Endodermal cell (in vitro differentiated cells): ENCODE measurements at regions not wholly inside any gene's neighbourhood (a gene's known extent, or its start where the extent isn't known, plus 50 kb on each side); places are given as distances from the start of the nearest gene placed in this dataset.

Source experiments
- DNase-seq: peaks from one replicate; pipeline ENCODE4 v3.0.0-alpha.2; 2017
- H3K27ac ChIP-seq: 2 replicates; pipeline ENCODE4 v1.5.1; 2013; ENCODE audit warnings: mild to moderate bottlenecking, low read depth, low read length, moderate library complexity
- H3K27me3 ChIP-seq: 2 replicates; pipeline ENCODE4 v1.6.1; 2013; ENCODE audit warnings: mild to moderate bottlenecking, low read length, moderate library complexity; ENCODE audit not compliant: insufficient read depth, control insufficient read depth, poor library complexity, severe bottlenecking
- H3K36me3 ChIP-seq: 2 replicates; pipeline ENCODE4 v1.7.0; 2013; ENCODE audit warnings: mild to moderate bottlenecking, low read length, moderate library complexity; ENCODE audit not compliant: control insufficient read depth, insufficient read depth
- H3K4me1 ChIP-seq: one replicate; pipeline ENCODE4 v1.7.0; 2013; ENCODE audit warnings: low read length; ENCODE audit not compliant: control insufficient read depth, insufficient read depth
- H3K4me3 ChIP-seq: 2 replicates; pipeline ENCODE4 v1.5.1; 2013; ENCODE audit warnings: mild to moderate bottlenecking, low read length, moderate library complexity
- H3K9ac ChIP-seq: 2 replicates; pipeline ENCODE4 v1.6.1; 2013; ENCODE audit warnings: mild to moderate bottlenecking, low read length, moderate library complexity; ENCODE audit not compliant: poor library complexity, severe bottlenecking; ENCODE audit errors: extremely low read depth
- H3K9me3 ChIP-seq: 2 replicates; pipeline ENCODE4 v1.6.1; 2013; ENCODE audit warnings: mild to moderate bottlenecking, low read length, moderate library complexity; ENCODE audit not compliant: control insufficient read depth
- H3K27ac Mint-ChIP-seq: 2 replicates; pipeline ENCODE4 v1.8.0; 2020; ENCODE audit warnings: mixed read lengths
- H3K27me3 Mint-ChIP-seq: 2 replicates; pipeline ENCODE4 v1.8.0; 2021; ENCODE audit warnings: mild to moderate bottlenecking, mixed read lengths; ENCODE audit not compliant: insufficient read depth
- H3K36me3 Mint-ChIP-seq: 2 replicates; pipeline ENCODE4 v1.8.0; 2020; ENCODE audit warnings: low read depth, mixed read lengths
- H3K4me1 Mint-ChIP-seq: 2 replicates; pipeline ENCODE4 v1.8.0; 2020; ENCODE audit warnings: mixed read lengths
- H3K4me3 Mint-ChIP-seq: 2 replicates; pipeline ENCODE4 v1.8.0; 2020; ENCODE audit warnings: mild to moderate bottlenecking, moderate library complexity, mixed read lengths
- H3K9me3 Mint-ChIP-seq: 2 replicates; pipeline ENCODE4 v1.8.0; 2020; ENCODE audit warnings: mild to moderate bottlenecking, mixed read lengths
- WGBS, 2 experiments: methylation state at CpG; one replicate each; pipeline versions ENCODE4 v1.1.5 to v1.1.7; 2013; ENCODE audit warnings: missing lambda C conversion rate in 2 of 2, mixed read lengths in 1 of 2; ENCODE audit not compliant: insufficient coverage in 1 of 2, insufficient read length in 1 of 2; 5-methylcytosine and 5-hydroxymethylcytosine counted together
- TF ChIP-seq, protein P1 (sequence below): fragments of 200-600 bp; sonication (generic); conservative IDR thresholded peaks from 2 replicates; pipeline ENCODE4 v1.5.0; 2021; ENCODE audit warnings: antibody characterized with exemption, mild to moderate bottlenecking

DNA sequence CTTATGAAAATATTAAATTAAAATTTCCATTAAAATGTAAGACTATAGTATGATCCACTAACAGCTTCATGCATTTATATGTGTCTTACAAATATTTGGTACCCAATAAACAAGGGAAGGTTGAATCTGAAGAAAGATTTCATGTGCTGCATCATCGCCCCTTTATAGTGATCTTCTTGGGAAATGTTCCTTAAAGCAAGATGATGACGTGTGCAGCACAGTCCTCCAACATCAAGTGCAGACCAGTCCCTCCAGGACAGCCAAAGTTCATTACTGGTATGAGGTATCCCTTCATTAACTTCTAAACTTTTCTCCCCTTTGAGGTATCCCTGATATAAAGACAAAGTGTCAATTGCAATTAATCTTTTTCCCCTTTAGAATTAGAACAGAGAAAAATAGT is 567.0 kb downstream of the METTL15 start:
- H3K27me3 Mint-ChIP-seq, result no peaks in the 10 kb centered on the region
- peaks cover 3% of the 10 kb centered on the region for H3K4me1 ChIP-seq
- H3K4me3 ChIP-seq, result no peak overlapping the region
- TF ChIP-seq, protein P1, sequence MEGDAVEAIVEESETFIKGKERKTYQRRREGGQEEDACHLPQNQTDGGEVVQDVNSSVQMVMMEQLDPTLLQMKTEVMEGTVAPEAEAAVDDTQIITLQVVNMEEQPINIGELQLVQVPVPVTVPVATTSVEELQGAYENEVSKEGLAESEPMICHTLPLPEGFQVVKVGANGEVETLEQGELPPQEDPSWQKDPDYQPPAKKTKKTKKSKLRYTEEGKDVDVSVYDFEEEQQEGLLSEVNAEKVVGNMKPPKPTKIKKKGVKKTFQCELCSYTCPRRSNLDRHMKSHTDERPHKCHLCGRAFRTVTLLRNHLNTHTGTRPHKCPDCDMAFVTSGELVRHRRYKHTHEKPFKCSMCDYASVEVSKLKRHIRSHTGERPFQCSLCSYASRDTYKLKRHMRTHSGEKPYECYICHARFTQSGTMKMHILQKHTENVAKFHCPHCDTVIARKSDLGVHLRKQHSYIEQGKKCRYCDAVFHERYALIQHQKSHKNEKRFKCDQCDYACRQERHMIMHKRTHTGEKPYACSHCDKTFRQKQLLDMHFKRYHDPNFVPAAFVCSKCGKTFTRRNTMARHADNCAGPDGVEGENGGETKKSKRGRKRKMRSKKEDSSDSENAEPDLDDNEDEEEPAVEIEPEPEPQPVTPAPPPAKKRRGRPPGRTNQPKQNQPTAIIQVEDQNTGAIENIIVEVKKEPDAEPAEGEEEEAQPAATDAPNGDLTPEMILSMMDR, result no peak
- no peak overlapping the region for H3K27ac Mint-ChIP-seq
- no peak overlapping the region for H3K4me3 Mint-ChIP-seq
- no peaks in the 10 kb centered on the region for H3K9me3 ChIP-seq
- H3K36me3 Mint-ChIP-seq, result no peaks in the 10 kb centered on the region
- H3K27ac ChIP-seq, result no peak overlapping the region
- no peaks in the 10 kb centered on the region for H3K9me3 Mint-ChIP-seq
- 87 to 100% methylated on average over 1 to 2 of the region's 2 CpGs for whole genome bisulfite sequencing, 2 experiments
- no peaks in the 10 kb centered on the region for H3K36me3 ChIP-seq
- no peaks in the 10 kb centered on the region for H3K4me1 Mint-ChIP-seq
- no peak overlapping the region for H3K9ac ChIP-seq
- no peak for DNase-seq
- H3K27me3 ChIP-seq, result no peaks in the 10 kb centered on the region

DNA sequence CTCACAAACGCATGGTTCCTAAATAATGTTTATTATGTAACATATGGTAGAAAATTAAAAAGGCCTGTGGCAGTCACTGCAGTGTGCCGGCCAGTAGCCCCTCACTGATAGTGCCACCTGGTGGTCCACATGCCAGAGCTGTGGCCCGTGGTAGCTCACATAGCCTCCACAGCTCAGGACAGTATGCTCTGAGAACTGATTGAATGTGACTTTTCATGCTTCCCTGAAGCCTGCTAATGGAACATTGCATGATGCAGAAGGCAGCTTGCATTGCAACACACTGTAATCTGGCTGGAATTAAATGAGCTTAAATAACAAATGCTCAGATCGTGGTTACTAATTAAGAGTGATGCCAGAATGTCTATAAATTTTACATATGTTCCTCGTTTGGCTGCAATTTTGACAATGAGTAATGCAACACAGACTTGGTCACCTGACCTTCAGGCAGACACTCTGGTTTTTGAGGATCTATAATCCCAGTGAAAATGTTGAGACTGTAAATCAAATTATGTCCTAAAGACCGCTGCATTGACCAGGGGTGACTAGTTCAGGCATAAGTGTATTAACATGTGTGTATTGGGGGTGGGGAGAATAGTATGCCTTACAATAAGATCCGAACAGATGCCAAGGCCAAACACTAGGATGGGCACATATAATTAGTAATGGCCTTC is 566.4 kb downstream of the METTL15 start:
- Mint-ChIP-seq H3K27me3 (no peaks in the 10 kb centered on the region), H3K4me3 (no peak overlapping the region), H3K4me1 (no peaks in the 10 kb centered on the region), H3K36me3 (no peaks in the 10 kb centered on the region), H3K27ac (no peak overlapping the region), H3K9me3 (no peaks in the 10 kb centered on the region)
- H3K4me1 ChIP-seq, result peaks cover 3% of the 10 kb centered on the region
- H3K9ac ChIP-seq, result no peak overlapping the region
- TF ChIP-seq, protein P1, result peak; percentile 83
- no peaks in the 10 kb centered on the region for H3K27me3 ChIP-seq
- no peak overlapping the region for H3K27ac ChIP-seq
- H3K36me3 ChIP-seq, result no peaks in the 10 kb centered on the region
- H3K4me3 ChIP-seq, result no peak overlapping the region
- H3K9me3 ChIP-seq, result no peaks in the 10 kb centered on the region
- WGBS, 2 experiments, result 81 to 85% methylated on average over 4 to 6 of the region's 7 CpGs
- peak; percentile 81 for DNase-seq

DNA sequence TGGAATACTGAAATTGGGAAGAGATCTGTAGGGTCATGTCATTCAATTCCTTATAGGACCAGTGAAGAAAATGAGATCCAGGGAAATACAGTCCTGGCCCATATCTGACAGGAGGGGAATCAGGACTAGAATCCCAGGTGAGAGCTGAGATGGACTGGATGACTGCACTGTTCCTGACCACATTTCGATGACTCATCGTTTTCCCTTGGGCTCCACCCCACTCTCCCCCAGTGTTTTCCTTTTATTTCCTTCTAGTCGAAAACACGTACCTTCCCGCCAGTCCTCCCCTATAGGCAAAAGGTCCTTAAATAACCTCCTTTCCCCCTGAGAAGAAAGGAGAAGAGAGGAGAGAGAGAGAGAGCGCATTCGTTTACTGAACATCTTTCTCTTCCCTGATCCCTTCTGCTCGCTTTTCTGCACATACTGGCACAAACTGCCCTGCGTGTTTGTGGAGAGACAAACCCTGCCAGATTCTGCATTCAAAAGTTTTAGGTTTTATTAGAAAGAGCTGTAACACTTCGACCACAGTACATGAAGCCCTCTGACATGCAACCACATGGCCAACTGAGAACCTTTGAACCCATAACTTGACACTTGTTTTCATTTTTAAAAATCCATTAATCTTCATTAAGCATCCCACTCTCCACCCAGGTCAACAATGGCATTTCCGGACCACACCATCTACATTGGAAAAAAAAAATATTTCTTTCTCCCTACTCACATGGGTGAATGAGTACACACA is 565.7 kb downstream of the METTL15 start:
- H3K27ac Mint-ChIP-seq, result no peak overlapping the region
- H3K4me3 Mint-ChIP-seq, result no peak overlapping the region
- TF ChIP-seq, protein P1, result no peak
- H3K4me1 Mint-ChIP-seq, result no peaks in the 10 kb centered on the region
- DNase-seq, result no peak
- no peaks in the 10 kb centered on the region for H3K4me1 ChIP-seq
- WGBS, 2 experiments, result 90 to 100% methylated on average over 1 to 9 of the region's 11 CpGs
- H3K36me3 Mint-ChIP-seq, result no peaks in the 10 kb centered on the region
- H3K4me3 ChIP-seq, result no peak overlapping the region
- H3K9ac ChIP-seq, result no peak overlapping the region
- H3K36me3 ChIP-seq, result no peaks in the 10 kb centered on the region
- no peaks in the 10 kb centered on the region for H3K27me3 ChIP-seq
- no peaks in the 10 kb centered on the region for H3K9me3 ChIP-seq
- H3K9me3 Mint-ChIP-seq, result no peaks in the 10 kb centered on the region
- no peak overlapping the region for H3K27ac ChIP-seq
- H3K27me3 Mint-ChIP-seq, result no peaks in the 10 kb centered on the region
